ENCODE measurements at regions not wholly inside any gene's neighbourhood (a gene's known extent, or its start where the extent isn't known, plus 50 kb on each side); places are given as distances from the start of the nearest gene placed in this dataset.

DNA sequence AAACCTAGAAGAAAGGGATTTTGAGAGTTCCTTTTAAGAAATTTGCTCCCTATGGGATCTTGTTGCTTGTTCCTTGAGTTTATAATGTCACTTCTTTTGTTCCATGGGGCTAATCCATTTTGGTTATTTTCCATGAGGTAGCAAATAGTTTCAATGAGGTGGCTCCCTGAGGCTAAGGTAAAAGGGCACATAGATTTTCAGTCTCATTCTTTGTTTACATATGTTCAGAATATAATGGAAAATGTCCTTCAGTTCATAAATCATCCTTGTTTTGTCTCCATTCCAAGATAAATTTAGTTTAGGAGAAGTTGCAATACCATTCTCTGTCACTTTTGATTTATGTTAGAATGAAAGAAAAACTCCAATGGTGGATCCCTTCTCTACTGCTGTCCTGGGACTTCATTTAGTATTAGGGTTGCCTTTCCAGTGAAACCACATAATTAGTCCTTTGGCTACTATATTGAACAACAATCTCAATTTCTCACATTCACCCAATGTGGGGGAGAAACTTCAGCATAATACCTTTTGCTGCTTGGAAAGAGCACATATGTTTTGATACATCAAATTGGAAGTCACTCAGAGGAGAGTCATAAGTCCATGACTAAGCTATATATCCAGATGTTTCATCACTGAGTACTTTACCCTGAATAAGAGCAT is 80.9 kb upstream of the ADAMTS5 start:
- TF ChIP-seq REST (IDR thresholded peaks at IDR 0.05; ENCODE audit: unreplicated experiment): no peak
- TF ChIP-seq CTCF (conservative IDR thresholded peaks at IDR 0.05; ENCODE audit: low read depth in 2 of 2): no peak
- TF ChIP-seq JUNB (IDR thresholded peaks at IDR 0.05; ENCODE audit: unreplicated experiment): no peak
- no peak for TF ChIP-seq CREB1 (CRISPR knock-in tag; IDR thresholded peaks at IDR 0.05; ENCODE audit: low read depth)
- no peak for TF ChIP-seq EZH2 (IDR thresholded peaks at IDR 0.05; ENCODE audit: low read depth, unreplicated experiment)
- no peak for TF ChIP-seq POLR2AphosphoS5 (IDR thresholded peaks at IDR 0.05; ENCODE audit: low read depth)
- TF ChIP-seq ETS1 (IDR thresholded peaks at IDR 0.05): no peak
- TF ChIP-seq STAT1 (IDR thresholded peaks at IDR 0.05; ENCODE audit: unreplicated experiment): no peak
- TF ChIP-seq EZH2phosphoT487 (IDR thresholded peaks at IDR 0.05; ENCODE audit: unreplicated experiment): no peak
- no peak for TF ChIP-seq ZNF114 (CRISPR knock-in tag; IDR thresholded peaks at IDR 0.05)
- no peak for TF ChIP-seq ZNF331 (CRISPR knock-in tag; IDR thresholded peaks at IDR 0.05; ENCODE audit: low read depth)
- TF ChIP-seq NANOG (IDR thresholded peaks at IDR 0.05; ENCODE audit: borderline replicate concordance): no peak

Measured in GM23338 (cell line).